Left lung (tissue), 4 donors: ENCODE measurements at regions not wholly inside any gene's neighbourhood (a gene's known extent, or its start where the extent isn't known, plus 50 kb on each side); places are given as distances from the start of the nearest gene placed in this dataset.

Experiments used
- ATAC-seq: fragments of 200-7000 bp; cut with Tn5 transposase; one replicate; pipeline ENCODE4 v1.9.1; 2020; ENCODE audit warnings: moderate library complexity
- DNase-seq, 4 donors: peaks; one replicate each; pipeline ENCODE4 v3.0.0-alpha.2; 2013 to 2020
- H3K27ac ChIP-seq, 2 donors: fragments of 200-600 bp; sonication (generic) in 1 of 2; one replicate each; pipeline versions ENCODE4 v1.5.0 to v1.8.0; 2020 to 2021
- H3K27me3 ChIP-seq, 2 donors: fragments of 200-600 bp; sonication (generic) in 1 of 2; one replicate each; pipeline versions ENCODE4 v1.5.0 to v1.8.0; 2020 to 2021
- H3K36me3 ChIP-seq, 2 donors: fragments of 200-600 bp; sonication (generic) in 1 of 2; one replicate each; pipeline versions ENCODE4 v1.5.0 to v1.8.0; 2020 to 2021
- H3K4me1 ChIP-seq, 2 donors: fragments of 200-600 bp; one replicate each; pipeline ENCODE4 v1.8.0; 2021
- H3K4me3 ChIP-seq, 2 donors: fragments of 200-600 bp; sonication (generic) in 1 of 2; one replicate each; pipeline versions ENCODE4 v1.5.0 to v1.8.0; 2020 to 2021; ENCODE audit warnings: mild to moderate bottlenecking in 1 of 2
- H3K9me3 ChIP-seq, 2 donors: fragments of 200-600 bp; sonication (generic) in 1 of 2; one replicate each; pipeline versions ENCODE4 v1.5.0 to v1.8.0; 2020 to 2021
- intact Hi-C, 2 donors: fragments of 100-400 bp; cut with DNase I; formaldehyde crosslinking; loops; one replicate each; pipeline versions ENCODE4 v1.11.2 to v1.14.2; 2022
- TF ChIP-seq, protein P1 (sequence below), 2 donors: fragments of 200-600 bp; sonication (generic) in 1 of 2; IDR thresholded peaks; one replicate each; pipeline versions ENCODE4 v1.5.0 to v1.8.0; 2021; ENCODE audit warnings: antibody characterized with exemption in 2 of 2
- donor health status: DM: no; HTN: yes; CAD: no.
- donor health status: DM: no; HTN: no; CAD: no.

DNA sequence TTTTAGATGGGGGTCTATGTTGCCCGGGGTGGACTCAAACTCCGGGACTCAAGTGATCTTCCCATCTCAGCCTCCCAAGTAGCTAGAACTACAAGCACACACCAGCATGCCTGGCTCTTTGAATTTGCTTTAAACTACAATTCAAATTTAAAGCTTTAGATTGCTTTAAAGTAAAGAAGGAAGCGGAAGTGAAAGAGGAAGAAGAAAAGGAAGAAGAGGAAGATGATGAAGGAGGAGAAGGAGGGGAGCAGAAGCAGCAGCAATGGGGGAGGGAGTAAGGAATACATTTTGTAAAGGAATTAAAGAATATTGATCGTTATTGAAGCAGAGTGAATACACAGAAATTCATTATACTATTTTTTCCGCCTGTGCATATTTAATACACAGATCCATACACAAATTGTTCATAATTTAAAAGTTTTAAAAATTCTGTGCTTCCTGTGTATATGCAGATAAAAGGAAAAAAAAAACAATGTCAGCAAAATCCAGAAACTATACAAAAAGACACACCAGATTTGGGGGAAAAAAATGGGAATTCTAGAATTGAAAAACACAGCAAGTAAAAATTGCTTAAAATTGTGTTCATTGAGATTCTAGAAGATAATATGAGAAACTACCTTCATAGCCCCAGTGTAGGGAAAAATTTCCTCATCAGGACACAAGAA is 60.8 kb upstream of the KCNMA1 start:
- DNase-seq (no peak), ATAC-seq (no peak)
- H3K27ac ChIP-seq, result no peak overlapping the region
- no peaks in the 10 kb centered on the region for H3K9me3 ChIP-seq
- H3K4me3 ChIP-seq, result no peak overlapping the region
- TF ChIP-seq, protein P1, sequence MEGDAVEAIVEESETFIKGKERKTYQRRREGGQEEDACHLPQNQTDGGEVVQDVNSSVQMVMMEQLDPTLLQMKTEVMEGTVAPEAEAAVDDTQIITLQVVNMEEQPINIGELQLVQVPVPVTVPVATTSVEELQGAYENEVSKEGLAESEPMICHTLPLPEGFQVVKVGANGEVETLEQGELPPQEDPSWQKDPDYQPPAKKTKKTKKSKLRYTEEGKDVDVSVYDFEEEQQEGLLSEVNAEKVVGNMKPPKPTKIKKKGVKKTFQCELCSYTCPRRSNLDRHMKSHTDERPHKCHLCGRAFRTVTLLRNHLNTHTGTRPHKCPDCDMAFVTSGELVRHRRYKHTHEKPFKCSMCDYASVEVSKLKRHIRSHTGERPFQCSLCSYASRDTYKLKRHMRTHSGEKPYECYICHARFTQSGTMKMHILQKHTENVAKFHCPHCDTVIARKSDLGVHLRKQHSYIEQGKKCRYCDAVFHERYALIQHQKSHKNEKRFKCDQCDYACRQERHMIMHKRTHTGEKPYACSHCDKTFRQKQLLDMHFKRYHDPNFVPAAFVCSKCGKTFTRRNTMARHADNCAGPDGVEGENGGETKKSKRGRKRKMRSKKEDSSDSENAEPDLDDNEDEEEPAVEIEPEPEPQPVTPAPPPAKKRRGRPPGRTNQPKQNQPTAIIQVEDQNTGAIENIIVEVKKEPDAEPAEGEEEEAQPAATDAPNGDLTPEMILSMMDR (IDR thresholded peaks at IDR 0.05), result no peak
- intact Hi-C loops, result no loop called here
- no peaks in the 10 kb centered on the region for H3K27me3 ChIP-seq
- H3K36me3 ChIP-seq, result no peaks in the 10 kb centered on the region
- H3K4me1 ChIP-seq, result no peaks in the 10 kb centered on the region

DNA sequence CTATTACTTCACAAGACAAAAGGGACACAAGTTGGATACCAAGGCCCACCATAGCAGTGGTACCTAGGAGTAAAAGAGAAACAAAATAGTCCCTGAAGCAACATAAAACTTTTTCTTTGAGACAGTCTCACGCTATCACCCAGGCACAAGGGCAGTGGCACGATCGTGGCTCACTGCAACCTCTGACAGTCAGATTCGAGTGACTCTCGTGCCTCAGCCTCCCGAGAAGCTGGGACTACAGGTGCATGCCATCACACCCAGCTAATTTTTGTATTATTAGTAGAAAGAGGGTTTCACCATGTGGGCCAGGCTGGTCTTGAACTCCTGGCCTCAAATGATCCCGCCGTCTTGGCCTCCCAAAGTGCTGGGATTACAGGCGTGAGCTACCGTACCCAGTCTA is 59.0 kb upstream of the KCNMA1 start:
- Histone ChIP-seq H3K27ac (no peak overlapping the region), H3K27me3 (no peaks in the 10 kb centered on the region), H3K4me3 (no peak overlapping the region), H3K36me3 (no peaks in the 10 kb centered on the region), H3K4me1 (no peaks in the 10 kb centered on the region), H3K9me3 (no peaks in the 10 kb centered on the region)
- intact Hi-C loops, result no loop called here
- TF ChIP-seq, protein P1 (IDR thresholded peaks at IDR 0.05), result no peak
- ATAC-seq (no peak), DNase-seq (no peak)

DNA sequence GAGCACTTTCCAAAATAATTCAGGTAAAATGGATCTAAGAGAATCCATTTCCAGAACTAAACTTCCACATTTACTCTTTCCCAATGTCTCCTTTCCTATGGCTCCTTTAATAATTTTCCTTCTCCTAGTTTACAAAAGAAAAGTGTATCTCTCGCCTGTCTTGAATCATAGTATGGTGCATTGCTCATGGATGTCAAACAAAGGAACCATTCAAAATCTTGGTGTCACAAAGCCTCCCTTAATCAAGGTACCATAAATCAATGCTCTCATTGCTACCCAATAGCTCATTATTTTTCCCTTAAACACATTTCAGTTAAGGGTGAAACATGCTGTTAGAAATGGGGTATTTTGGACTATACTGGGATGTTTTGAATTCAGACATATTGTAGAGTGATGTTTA is 57.6 kb upstream of the KCNMA1 start:
- DNase-seq (no peak), ATAC-seq (no peak)
- no peak overlapping the region for H3K27ac ChIP-seq
- H3K4me1 ChIP-seq, result no peaks in the 10 kb centered on the region
- TF ChIP-seq, protein P1 (IDR thresholded peaks at IDR 0.05), result no peak
- H3K4me3 ChIP-seq, result no peak overlapping the region
- H3K36me3 ChIP-seq, result no peaks in the 10 kb centered on the region
- intact Hi-C loops, result no loop called here
- H3K27me3 ChIP-seq, result no peaks in the 10 kb centered on the region
- H3K9me3 ChIP-seq, result no peaks in the 10 kb centered on the region

DNA sequence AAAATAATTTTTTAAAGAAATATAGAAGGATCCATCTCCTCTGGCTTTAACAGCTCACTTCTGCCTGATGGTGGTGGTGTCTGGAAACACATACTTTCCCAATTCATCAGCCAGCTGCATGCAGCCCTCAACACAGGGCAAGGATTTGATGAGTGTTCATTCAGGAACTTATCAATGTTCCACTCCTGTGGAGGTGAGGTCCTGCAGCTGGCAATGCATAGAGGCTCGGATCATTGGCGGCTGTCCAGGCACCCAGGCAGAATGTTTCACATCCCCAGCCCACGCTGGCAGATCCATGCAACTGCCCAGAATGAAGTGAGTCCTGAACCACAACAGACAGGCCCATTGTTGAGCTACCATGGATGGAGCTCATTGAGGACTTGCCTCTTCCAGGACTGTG is 55.2 kb upstream of the KCNMA1 start:
- ATAC-seq (no peak), DNase-seq (no peak)
- intact Hi-C loops, result no loop called here
- TF ChIP-seq, protein P1 (IDR thresholded peaks at IDR 0.05), result no peak
- no peak overlapping the region for H3K27ac ChIP-seq
- no peaks in the 10 kb centered on the region for H3K9me3 ChIP-seq
- H3K36me3 ChIP-seq, result no peaks in the 10 kb centered on the region
- H3K4me1 ChIP-seq, result no peaks in the 10 kb centered on the region
- H3K27me3 ChIP-seq, result peaks cover 0 to 9% of the 10 kb centered on the region in 2 donors
- H3K4me3 ChIP-seq, result no peak overlapping the region

DNA sequence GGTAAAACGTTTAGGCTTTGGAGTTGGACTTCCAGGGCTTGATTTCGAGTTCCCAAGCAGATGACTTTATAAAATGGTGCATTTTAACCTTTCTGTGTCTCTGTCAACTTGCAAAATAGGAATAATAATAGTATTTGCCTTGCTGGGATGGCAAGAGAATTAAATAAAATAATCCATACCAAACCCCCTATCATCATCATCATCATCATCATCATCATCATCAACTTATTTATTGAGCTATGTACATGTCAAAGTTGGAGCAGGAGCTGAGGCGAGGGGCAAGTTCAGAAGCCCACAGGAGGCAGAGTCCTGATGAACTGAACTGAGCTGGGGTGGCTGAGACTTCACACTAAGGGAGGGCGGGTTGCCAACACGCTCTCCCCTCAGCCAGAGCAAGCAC is 51.7 kb upstream of the KCNMA1 start:
- intact Hi-C loops, result no loop called here
- Histone ChIP-seq H3K4me3 (no peak overlapping the region), H3K4me1 (no peaks in the 10 kb centered on the region), H3K27ac (no peak overlapping the region), H3K36me3 (no peaks in the 10 kb centered on the region), H3K27me3 (peaks cover 0 to 21% of the 10 kb centered on the region in 2 donors), H3K9me3 (no peaks in the 10 kb centered on the region)
- no peak for DNase-seq
- no peak for ATAC-seq
- TF ChIP-seq, protein P1 (IDR thresholded peaks at IDR 0.05), result no peak
